ENCODE measurements at regions not wholly inside any gene's neighbourhood (a gene's known extent, or its start where the extent isn't known, plus 50 kb on each side); places are given as distances from the start of the nearest gene placed in this dataset.

DNA sequence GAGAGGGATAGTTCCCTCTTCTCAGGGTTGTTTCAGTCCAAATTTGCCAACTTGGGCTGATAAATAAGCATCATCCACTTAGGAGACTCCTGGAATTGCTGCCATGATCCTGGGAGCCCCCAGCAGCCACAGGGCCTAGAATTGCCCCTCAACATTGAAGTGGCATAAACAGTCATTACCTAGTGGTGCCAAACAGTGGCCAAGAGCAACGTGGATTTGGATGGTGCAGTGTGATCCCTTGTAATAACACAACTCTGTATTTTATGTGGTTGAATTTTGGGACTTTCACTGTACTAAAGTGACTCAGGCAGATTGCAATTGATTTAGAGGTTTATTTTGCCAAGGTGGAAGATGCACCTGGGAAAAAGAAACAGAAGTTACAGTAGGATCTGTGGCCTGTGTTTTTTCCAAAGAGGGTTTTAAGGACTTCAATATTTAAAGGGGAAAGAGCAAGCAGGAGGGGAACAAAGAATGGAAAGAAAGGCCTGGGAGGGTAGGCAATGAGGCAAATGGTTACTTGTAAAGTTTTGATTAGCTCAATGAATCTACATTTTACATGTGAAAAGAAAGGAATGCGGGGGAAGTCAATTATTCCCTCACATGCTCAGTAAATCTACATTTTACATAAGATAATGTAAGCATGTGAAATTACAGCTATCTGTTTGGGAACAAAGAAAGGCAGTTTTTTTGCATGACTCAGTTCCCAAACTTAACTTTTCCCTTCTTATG, 168.0 kb upstream of the NOX3 start:
- no peak overlapping the region for H3K4me3 ChIP-seq (ENCODE audit: low read depth, low read length)
- no peak for TF ChIP-seq CTCF (IDR thresholded peaks at IDR 0.05; ENCODE audit: borderline replicate concordance, insufficient read depth, low read depth, low read length)

- no peak for TF ChIP-seq CTCF (IDR thresholded peaks at IDR 0.05; ENCODE audit: borderline replicate concordance, insufficient read depth, low read depth, low read length)
- H3K4me3 ChIP-seq (ENCODE audit: low read depth, low read length), result no peak overlapping the region
Measured at GRCh38 chr6:155614606-155615005, 159.0 kb upstream of the NOX3 start.

GRCh38 chr6:155611742-155612141, 156.1 kb upstream of the NOX3 start:
- no peak for TF ChIP-seq CTCF (IDR thresholded peaks at IDR 0.05; ENCODE audit: borderline replicate concordance, insufficient read depth, low read depth, low read length)

GRCh38 chr6:155604991-155605390, 149.4 kb upstream of the NOX3 start:
- no peak for TF ChIP-seq CTCF (IDR thresholded peaks at IDR 0.05; ENCODE audit: borderline replicate concordance, insufficient read depth, low read depth, low read length)

More at GRCh38 chr6:155611742-155612141, 156.1 kb upstream of the NOX3 start:
- no peak overlapping the region for H3K4me3 ChIP-seq (ENCODE audit: low read depth, low read length)

DNA sequence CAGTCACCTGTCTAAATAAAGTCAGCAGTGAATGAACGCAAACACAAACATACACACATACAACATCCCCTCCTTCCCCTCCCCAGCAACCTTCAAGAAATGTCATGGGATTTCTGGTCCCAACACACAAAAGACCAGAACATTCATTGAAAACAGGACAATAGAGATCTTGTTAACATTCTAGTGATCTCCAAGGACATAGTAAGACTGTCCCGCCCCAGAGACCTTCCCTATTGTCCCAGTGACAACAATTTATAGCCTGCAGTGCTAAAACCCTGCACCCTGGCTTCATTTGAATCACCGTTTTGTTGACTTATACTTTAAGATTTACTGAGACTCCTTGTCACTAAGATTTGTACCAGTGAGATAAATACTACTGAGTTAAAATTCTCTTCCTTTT, 143.9 kb upstream of the NOX3 start:
- TF ChIP-seq CTCF (IDR thresholded peaks at IDR 0.05; ENCODE audit: borderline replicate concordance, insufficient read depth, low read depth, low read length), result no peak
- no peak overlapping the region for H3K4me3 ChIP-seq (ENCODE audit: low read depth, low read length)

More at GRCh38 chr6:155604991-155605390, 149.4 kb upstream of the NOX3 start:
- no peak overlapping the region for H3K4me3 ChIP-seq (ENCODE audit: low read depth, low read length)

- no peak for TF ChIP-seq CTCF (IDR thresholded peaks at IDR 0.05; ENCODE audit: borderline replicate concordance, insufficient read depth, low read depth, low read length)
- H3K4me3 ChIP-seq (ENCODE audit: low read depth, low read length), result no peak overlapping the region
Measured at GRCh38 chr6:155599160-155599559, 143.5 kb upstream of the NOX3 start.

GRCh38 chr6:155595284-155595683, 139.6 kb upstream of the NOX3 start:
- no peak overlapping the region for H3K4me3 ChIP-seq (ENCODE audit: low read depth, low read length)
- TF ChIP-seq CTCF (IDR thresholded peaks at IDR 0.05; ENCODE audit: borderline replicate concordance, insufficient read depth, low read depth, low read length), result no peak
